B cell (primary cell): ENCODE measurements at regions not wholly inside any gene's neighbourhood (a gene's known extent, or its start where the extent isn't known, plus 50 kb on each side); places are given as distances from the start of the nearest gene placed in this dataset.

Experiments used
- ATAC-seq: fragments of 200-7000 bp; cut with Tn5 transposase; one replicate; pipeline ENCODE4 v1.10.0; 2021; ENCODE audit warnings: low read depth, mild to moderate bottlenecking, moderate number of reproducible peaks, moderate library complexity
- CTCF ChIA-PET: fragments of 350-600 bp; sonication (Branson Sonifier 250); formaldehyde crosslinking; loops from one replicate; lab custom pipeline; 2021; ENCODE audit warnings: antibody characterized with exemption, inconsistent platforms; lab: Charles Lee
- POLR2A ChIA-PET: fragments of 350-600 bp; sonication (Branson Sonifier 250); formaldehyde crosslinking; loops from one replicate; lab custom pipeline; 2021; ENCODE audit warnings: antibody characterized with exemption; lab: Charles Lee
- DNase-seq: peaks from one replicate; pipeline ENCODE4 v3.0.0; 2013
- H2AFZ ChIP-seq: 2 replicates; pipeline ENCODE4 v1.6.1; 2012; ENCODE audit warnings: mild to moderate bottlenecking, low read depth, low read length; ENCODE audit not compliant: insufficient read depth, poor library complexity, severe bottlenecking
- H3K27ac ChIP-seq, 2 donors: 1 replicate in 1 of 2; 2 replicates in 1 of 2; pipeline ENCODE4 v1.5.1; 2012 to 2013; ENCODE audit warnings: low read length in 2 of 2, mild to moderate bottlenecking in 2 of 2, moderate library complexity in 1 of 2
- H3K27me3 ChIP-seq, 4 experiments: fragments of 200-600 bp in 1 of 4; sonication (generic) in 1 of 4; replicated peaks in 1 of 4; 1 replicate in 2 of 4; 2 replicates in 2 of 4; pipeline versions ENCODE4 v1.6.1 to v1.7.0; 2013 to 2016; ENCODE audit warnings: low read length in 3 of 4, mild to moderate bottlenecking in 2 of 4, mixed read lengths in 1 of 4, moderate library complexity in 1 of 4; ENCODE audit not compliant: insufficient read depth in 4 of 4, control insufficient read depth in 3 of 4; ENCODE audit errors: control extremely low read depth in 1 of 4
- H3K36me3 ChIP-seq, 2 experiments: replicated peaks in 1 of 2; 1 replicate in 1 of 2; 2 replicates in 1 of 2; pipeline versions ENCODE4 v1.6.1 to v1.7.1; 2013; ENCODE audit warnings: low read length in 1 of 2; ENCODE audit not compliant: insufficient read depth in 2 of 2, control insufficient read depth in 1 of 2; ENCODE audit errors: control extremely low read depth in 1 of 2, extremely low read depth in 1 of 2
- H3K4me1 ChIP-seq, 2 donors: fragments of 200-600 bp in 1 of 2; sonication (generic) in 1 of 2; 1 replicate in 1 of 2; 2 replicates in 1 of 2; pipeline versions ENCODE4 v1.5.1 to v1.6.1; 2013 to 2017; ENCODE audit warnings: low read length in 2 of 2; ENCODE audit not compliant: control insufficient read depth in 2 of 2, insufficient read depth in 2 of 2
- H3K4me2 ChIP-seq: replicated peaks from 2 replicates; pipeline ENCODE3; 2012; ENCODE audit warnings: mild to moderate bottlenecking, low read depth, low read length; ENCODE audit not compliant: poor library complexity, severe bottlenecking
- H3K4me3 ChIP-seq, 5 experiments: fragments of 200-600 bp in 1 of 5; sonication (generic) in 1 of 5; 1 replicate in 3 of 5; 2 replicates in 2 of 5; pipeline versions ENCODE4 v1.5.1 to v1.7.0; 2011 to 2016; ENCODE audit warnings: low read length in 4 of 5, mild to moderate bottlenecking in 4 of 5, low read depth in 2 of 5, control low read depth in 1 of 5, moderate library complexity in 1 of 5; ENCODE audit not compliant: insufficient read depth in 1 of 5; ENCODE audit errors: control extremely low read depth in 1 of 5, extremely low read depth in 1 of 5
- H3K79me2 ChIP-seq: fragments of 200-600 bp; sonication (generic); one replicate; pipeline ENCODE4 v1.6.0; 2016; ENCODE audit warnings: low read length; ENCODE audit not compliant: control insufficient read depth, insufficient read depth
- H3K9ac ChIP-seq: fragments of 200-600 bp; sonication (generic); 2 replicates; pipeline ENCODE4 v1.6.1; 2017; ENCODE audit warnings: mild to moderate bottlenecking, low read length, moderate library complexity
- H3K9me3 ChIP-seq, 3 donors: one replicate each; pipeline versions ENCODE4 v1.6.1 to v1.7.1; 2013; ENCODE audit warnings: low read length in 2 of 3; ENCODE audit not compliant: control insufficient read depth in 2 of 3, insufficient read depth in 1 of 3; ENCODE audit errors: control extremely low read depth in 1 of 3
- H4K20me1 ChIP-seq: 2 replicates; pipeline ENCODE4 v1.6.0; 2012; ENCODE audit warnings: mild to moderate bottlenecking, low read length; ENCODE audit not compliant: insufficient read depth, control insufficient read depth, poor library complexity, severe bottlenecking
- H3K27ac Mint-ChIP-seq: one replicate; pipeline ENCODE4 v1.8.0; 2021; ENCODE audit warnings: mixed read lengths
- H3K27me3 Mint-ChIP-seq: one replicate; pipeline ENCODE4 v1.8.0; 2021; ENCODE audit warnings: mixed read lengths
- H3K4me1 Mint-ChIP-seq: one replicate; pipeline ENCODE4 v1.8.0; 2021; ENCODE audit warnings: mixed read lengths
- H3K4me3 Mint-ChIP-seq: one replicate; pipeline ENCODE4 v1.8.0; 2021; ENCODE audit warnings: mixed read lengths
- H3K9me3 Mint-ChIP-seq: one replicate; pipeline ENCODE4 v1.8.0; 2022; ENCODE audit warnings: mixed read lengths; ENCODE audit not compliant: insufficient read depth
- EZH2 ChIP-seq: IDR thresholded peaks from 2 replicates; pipeline ENCODE4 v1.6.1; 2012; ENCODE audit warnings: borderline replicate concordance, low read depth, mild to moderate bottlenecking, moderate library complexity, low read length; ENCODE audit not compliant: insufficient read depth, poor library complexity, severe bottlenecking
- WGBS: methylation state at CpG from one replicate; pipeline ENCODE4 v1.1.5; 2013; ENCODE audit warnings: missing lambda C conversion rate; ENCODE audit not compliant: insufficient coverage; 5-methylcytosine and 5-hydroxymethylcytosine counted together
- intact Hi-C: fragments of 100-400 bp; cut with micrococcal nuclease; formaldehyde crosslinking; loops from one replicate; pipeline ENCODE4 v1.10.0; 2022
- TF ChIP-seq, protein P1 (sequence below): fragments of 200-600 bp; IDR thresholded peaks from one replicate; pipeline ENCODE4 v1.8.0; 2022; ENCODE audit warnings: antibody characterized with exemption, mild to moderate bottlenecking

DNA sequence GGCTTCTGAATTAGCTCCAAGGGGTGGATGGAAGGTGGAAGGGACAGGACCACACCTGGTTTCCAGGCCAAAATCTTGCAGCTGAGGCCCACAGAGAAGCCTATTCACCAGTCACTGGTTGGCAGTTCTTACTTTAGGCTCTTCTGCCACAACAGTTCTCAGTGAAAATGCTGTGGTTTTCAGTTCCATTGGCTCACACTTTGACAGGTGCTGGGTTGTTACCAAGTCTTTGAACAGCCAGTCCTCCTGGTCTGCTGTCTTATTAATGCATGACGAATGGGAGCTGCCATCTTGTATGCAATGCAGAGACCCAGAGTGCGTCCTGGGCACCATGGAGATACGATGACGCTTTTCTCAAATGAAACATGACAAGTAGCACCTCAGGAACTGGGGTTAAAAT lies 232.0 kb upstream of the ZBED5 start:
- ATAC-seq (no peak), DNase-seq (no peak)
- Histone ChIP-seq H3K4me2 (no peak overlapping the region), H3K4me1 (no peaks in the 10 kb centered on the region), H3K9ac (no peak overlapping the region), H3K27ac (no peak overlapping the region), H3K9me3 (peaks cover 1 to 9% (median 8%) of the 10 kb centered on the region in 3 donors), H3K79me2 (no peaks in the 10 kb centered on the region), H3K27me3 (no peaks in the 10 kb centered on the region), H2AFZ (no peak overlapping the region), H4K20me1 (no peaks in the 10 kb centered on the region), H3K4me3 (no peak overlapping the region), H3K36me3 (no peaks in the 10 kb centered on the region)
- intact Hi-C loops: no loop called here
- Mint-ChIP-seq H3K4me3 (no peak overlapping the region), H3K4me1 (peaks cover 2% of the 10 kb centered on the region), H3K9me3 (peaks cover 4% of the 10 kb centered on the region), H3K27ac (no peak overlapping the region), H3K27me3 (peaks cover 13% of the 10 kb centered on the region)
- CTCF ChIA-PET: no interaction called here
- 90% methylated on average over 4 of the region's 4 CpGs for WGBS
- POLR2A ChIA-PET: no interaction called here
- TF ChIP-seq, protein P1, sequence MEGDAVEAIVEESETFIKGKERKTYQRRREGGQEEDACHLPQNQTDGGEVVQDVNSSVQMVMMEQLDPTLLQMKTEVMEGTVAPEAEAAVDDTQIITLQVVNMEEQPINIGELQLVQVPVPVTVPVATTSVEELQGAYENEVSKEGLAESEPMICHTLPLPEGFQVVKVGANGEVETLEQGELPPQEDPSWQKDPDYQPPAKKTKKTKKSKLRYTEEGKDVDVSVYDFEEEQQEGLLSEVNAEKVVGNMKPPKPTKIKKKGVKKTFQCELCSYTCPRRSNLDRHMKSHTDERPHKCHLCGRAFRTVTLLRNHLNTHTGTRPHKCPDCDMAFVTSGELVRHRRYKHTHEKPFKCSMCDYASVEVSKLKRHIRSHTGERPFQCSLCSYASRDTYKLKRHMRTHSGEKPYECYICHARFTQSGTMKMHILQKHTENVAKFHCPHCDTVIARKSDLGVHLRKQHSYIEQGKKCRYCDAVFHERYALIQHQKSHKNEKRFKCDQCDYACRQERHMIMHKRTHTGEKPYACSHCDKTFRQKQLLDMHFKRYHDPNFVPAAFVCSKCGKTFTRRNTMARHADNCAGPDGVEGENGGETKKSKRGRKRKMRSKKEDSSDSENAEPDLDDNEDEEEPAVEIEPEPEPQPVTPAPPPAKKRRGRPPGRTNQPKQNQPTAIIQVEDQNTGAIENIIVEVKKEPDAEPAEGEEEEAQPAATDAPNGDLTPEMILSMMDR: no peak

DNA sequence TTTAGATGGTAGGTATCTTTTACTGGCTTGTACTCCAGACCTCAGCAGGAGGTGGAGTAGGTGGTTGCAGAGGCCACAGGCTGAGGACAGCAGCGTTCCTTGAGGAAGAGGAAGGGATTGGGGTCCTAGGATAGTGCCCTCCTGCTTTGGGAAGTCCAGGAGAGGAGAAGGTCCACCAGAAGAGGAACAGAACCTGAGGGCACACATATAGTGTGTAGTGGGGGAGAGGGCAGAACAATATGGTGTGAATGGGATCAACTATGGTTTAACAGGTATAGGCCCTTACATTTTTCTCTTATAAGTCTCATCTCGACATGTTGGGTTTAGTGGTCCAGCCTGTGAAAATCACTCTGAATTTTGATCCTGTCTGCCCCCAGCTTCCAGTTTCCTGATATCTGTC lies 229.1 kb upstream of the ZBED5 start:
- Histone ChIP-seq H2AFZ (no peak overlapping the region), H4K20me1 (no peaks in the 10 kb centered on the region), H3K9me3 (peaks cover 1 to 8% (median 7%) of the 10 kb centered on the region in 3 donors), H3K9ac (no peak overlapping the region), H3K27me3 (peaks cover 0 to 3% (median 0%) of the 10 kb centered on the region in 4 experiments), H3K4me2 (no peak overlapping the region), H3K36me3 (no peaks in the 10 kb centered on the region), H3K79me2 (no peaks in the 10 kb centered on the region), H3K27ac (no peak overlapping the region), H3K4me1 (no peaks in the 10 kb centered on the region), H3K4me3 (no peak overlapping the region)
- Mint-ChIP-seq H3K9me3 (peaks cover 4% of the 10 kb centered on the region), H3K4me1 (peaks cover 2% of the 10 kb centered on the region), H3K27me3 (peaks cover 20% of the 10 kb centered on the region), H3K27ac (no peak overlapping the region), H3K4me3 (no peak overlapping the region)
- 73% methylated on average over 1 of the region's 2 CpGs for WGBS
- ChIA-PET CTCF (no interaction called here), POLR2A (no interaction called here)
- intact Hi-C loops: no loop called here
- no peak for DNase-seq
- ATAC-seq: no peak
- TF ChIP-seq EZH2: no peak
- TF ChIP-seq, protein P1: no peak
